Loucy (cell line): ENCODE measurements at regions not wholly inside any gene's neighbourhood (a gene's known extent, or its start where the extent isn't known, plus 50 kb on each side); places are given as distances from the start of the nearest gene placed in this dataset.
"Not testable (repeated sequence)": the region's sequence is repeated elsewhere in the genome, so short reads cannot be mapped to it uniquely, and the experiment has no call there.

Experiments used
- H2AFZ ChIP-seq: fragments of 200-600 bp; sonication (generic); 2 replicates; pipeline ENCODE4 v1.6.0; 2016; ENCODE audit warnings: antibody characterized with exemption, mild to moderate bottlenecking, low read length, moderate library complexity
- H3F3A ChIP-seq: fragments of 200-600 bp; 2 replicates; pipeline ENCODE4 v1.6.0; 2016; ENCODE audit warnings: antibody characterized with exemption, low read depth, mild to moderate bottlenecking
- H3K27me3 ChIP-seq: fragments of 200-600 bp; sonication (generic); 2 replicates; pipeline ENCODE4 v1.6.1; 2014; ENCODE audit warnings: low read length, mild to moderate bottlenecking; ENCODE audit not compliant: insufficient read depth, poor library complexity, severe bottlenecking
- H3K36me3 ChIP-seq: fragments of 200-600 bp; sonication (generic); 2 replicates; pipeline ENCODE4 v1.6.1; 2016; ENCODE audit warnings: low read length; ENCODE audit not compliant: insufficient read depth
- H3K4me1 ChIP-seq: fragments of 200-600 bp; sonication (generic); 2 replicates; pipeline ENCODE4 v1.5.1; 2014; ENCODE audit warnings: low read length, mild to moderate bottlenecking; ENCODE audit not compliant: insufficient read depth, poor library complexity, severe bottlenecking
- H3K4me2 ChIP-seq: fragments of 200-600 bp; sonication (generic); 2 replicates; pipeline ENCODE4 v1.6.0; 2014; ENCODE audit warnings: antibody characterized with exemption, low read length, low read depth, mild to moderate bottlenecking; ENCODE audit not compliant: poor library complexity, severe bottlenecking
- H3K4me3 ChIP-seq: fragments of 200-600 bp; sonication (generic); 2 replicates; pipeline ENCODE4 v1.5.1; 2014; ENCODE audit warnings: low read length, mild to moderate bottlenecking, mixed read lengths; ENCODE audit not compliant: poor library complexity, severe bottlenecking
- H3K79me2 ChIP-seq: fragments of 200-600 bp; sonication (generic); 2 replicates; pipeline ENCODE4 v1.6.1; 2014; ENCODE audit warnings: low read length; ENCODE audit not compliant: insufficient read depth
- H3K9ac ChIP-seq: fragments of 200-600 bp; sonication (generic); 2 replicates; pipeline ENCODE4 v1.6.0; 2014; ENCODE audit warnings: mild to moderate bottlenecking, low read depth, low read length, moderate library complexity; ENCODE audit not compliant: poor library complexity, severe bottlenecking
- H3K9me2 ChIP-seq: fragments of 200-600 bp; sonication (generic); replicated peaks from 2 replicates; pipeline ENCODE4 v1.6.1; 2016; ENCODE audit warnings: low read depth, low read length, mixed read lengths
- H3K9me3 ChIP-seq: fragments of 200-600 bp; sonication (generic); 2 replicates; pipeline ENCODE4 v1.6.1; 2014; ENCODE audit warnings: mild to moderate bottlenecking, antibody characterized with exemption, low read length, low read depth; ENCODE audit not compliant: insufficient read depth
- H4K20me1 ChIP-seq: fragments of 200-600 bp; sonication (generic); 2 replicates; pipeline ENCODE4 v1.6.0; 2014; ENCODE audit warnings: antibody characterized with exemption, low read length, mild to moderate bottlenecking; ENCODE audit not compliant: insufficient read depth, poor library complexity, severe bottlenecking
- EZH2phosphoT487 ChIP-seq: fragments of 200-600 bp; IDR thresholded peaks from 2 replicates; pipeline ENCODE4 v1.6.1; 2018; ENCODE audit warnings: antibody characterized with exemption, mild to moderate bottlenecking, moderate library complexity, borderline replicate concordance
- TF ChIP-seq, protein P1 (sequence below): fragments of 200-600 bp; sonication (generic); conservative IDR thresholded peaks from 2 replicates; pipeline ENCODE4 v1.5.1; 2014; ENCODE audit warnings: mild to moderate bottlenecking, antibody characterized with exemption, low read length

GRCh38 chr17:21551081-21551881 is 141.0 kb upstream of the KCNJ18 start:
- H3F3A ChIP-seq = no peaks in the 10 kb centered on the region
- no peaks in the 10 kb centered on the region for H3K79me2 ChIP-seq
- no peak overlapping the region for H2AFZ ChIP-seq
- no peaks in the 10 kb centered on the region for H3K27me3 ChIP-seq
- no peaks in the 10 kb centered on the region for H3K9me2 ChIP-seq
- no peak overlapping the region for H3K4me3 ChIP-seq
- no peaks in the 10 kb centered on the region for H3K9me3 ChIP-seq
- no peaks in the 10 kb centered on the region for H3K4me1 ChIP-seq
- H3K4me2 ChIP-seq = no peak overlapping the region
- no peaks in the 10 kb centered on the region for H3K36me3 ChIP-seq
- H4K20me1 ChIP-seq = no peaks in the 10 kb centered on the region
- no peak overlapping the region for H3K9ac ChIP-seq
- no peak for TF ChIP-seq EZH2phosphoT487
- TF ChIP-seq, protein P1, sequence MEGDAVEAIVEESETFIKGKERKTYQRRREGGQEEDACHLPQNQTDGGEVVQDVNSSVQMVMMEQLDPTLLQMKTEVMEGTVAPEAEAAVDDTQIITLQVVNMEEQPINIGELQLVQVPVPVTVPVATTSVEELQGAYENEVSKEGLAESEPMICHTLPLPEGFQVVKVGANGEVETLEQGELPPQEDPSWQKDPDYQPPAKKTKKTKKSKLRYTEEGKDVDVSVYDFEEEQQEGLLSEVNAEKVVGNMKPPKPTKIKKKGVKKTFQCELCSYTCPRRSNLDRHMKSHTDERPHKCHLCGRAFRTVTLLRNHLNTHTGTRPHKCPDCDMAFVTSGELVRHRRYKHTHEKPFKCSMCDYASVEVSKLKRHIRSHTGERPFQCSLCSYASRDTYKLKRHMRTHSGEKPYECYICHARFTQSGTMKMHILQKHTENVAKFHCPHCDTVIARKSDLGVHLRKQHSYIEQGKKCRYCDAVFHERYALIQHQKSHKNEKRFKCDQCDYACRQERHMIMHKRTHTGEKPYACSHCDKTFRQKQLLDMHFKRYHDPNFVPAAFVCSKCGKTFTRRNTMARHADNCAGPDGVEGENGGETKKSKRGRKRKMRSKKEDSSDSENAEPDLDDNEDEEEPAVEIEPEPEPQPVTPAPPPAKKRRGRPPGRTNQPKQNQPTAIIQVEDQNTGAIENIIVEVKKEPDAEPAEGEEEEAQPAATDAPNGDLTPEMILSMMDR = no peak

- not testable (repeated sequence) for H3K9me2 ChIP-seq, H3K79me2 ChIP-seq, H3K27me3 ChIP-seq, H3K9ac ChIP-seq, H2AFZ ChIP-seq, H3K4me2 ChIP-seq, H4K20me1 ChIP-seq, H3K4me1 ChIP-seq, H3K4me3 ChIP-seq, H3K9me3 ChIP-seq, H3F3A ChIP-seq, H3K36me3 ChIP-seq
These were observed 133.4 kb upstream of the KCNJ18 start for GRCh38 chr17:21558921-21559320.

DNA sequence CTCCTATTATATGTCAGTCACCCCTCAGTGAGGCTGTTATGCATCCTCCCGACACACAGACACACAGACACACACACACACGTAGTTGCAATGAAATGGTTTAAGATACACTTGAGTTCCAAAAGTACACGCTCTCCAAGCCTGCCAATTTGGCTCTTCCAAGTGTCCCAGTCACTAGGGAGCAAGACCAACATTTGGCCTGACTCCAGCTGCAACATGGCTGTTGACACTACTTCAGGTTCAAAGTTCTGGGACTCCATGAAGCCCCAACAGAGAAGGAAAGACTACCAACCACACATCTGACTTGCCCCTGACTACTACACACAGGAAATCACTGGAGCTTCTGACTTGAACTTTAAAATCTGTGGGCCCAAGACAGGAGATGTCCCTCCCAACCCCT is 128.1 kb upstream of the KCNJ18 start:
- Histone ChIP-seq H2AFZ (no peak overlapping the region), H3K4me2 (no peak overlapping the region), H3K27me3 (no peaks in the 10 kb centered on the region), H3K79me2 (no peaks in the 10 kb centered on the region), H3K9me3 (no peaks in the 10 kb centered on the region; the same call in 1 of the 2 replicates), H3K36me3 (no peaks in the 10 kb centered on the region), H3K4me3 (no peak overlapping the region), H3F3A (no peaks in the 10 kb centered on the region), H3K9me2 (no peaks in the 10 kb centered on the region), H3K4me1 (no peaks in the 10 kb centered on the region), H3K9ac (no peak overlapping the region), H4K20me1 (no peaks in the 10 kb centered on the region)
- TF ChIP-seq, protein P1 = no peak
- no peak for TF ChIP-seq EZH2phosphoT487

DNA sequence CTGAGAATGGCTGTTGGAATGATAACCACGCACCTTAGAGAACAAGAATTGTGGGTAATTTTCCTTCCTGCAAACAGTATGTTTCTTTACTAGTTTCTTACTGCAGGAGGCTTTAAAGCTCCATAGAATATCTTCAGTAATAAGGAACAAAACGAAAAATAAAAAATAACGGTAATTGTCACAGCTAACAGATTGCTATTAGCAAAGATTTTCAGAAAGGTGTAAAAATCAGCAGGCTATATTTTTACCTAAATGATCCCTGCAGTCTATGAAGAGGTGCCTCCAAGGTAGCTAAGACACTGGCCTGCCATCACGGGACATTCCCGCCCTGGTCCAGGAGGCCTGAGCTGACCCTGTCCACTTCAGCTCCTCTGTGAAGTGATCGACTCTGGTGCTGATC is 127.6 kb upstream of the KCNJ18 start:
- H3K4me2 ChIP-seq, H3K79me2 ChIP-seq, H3K36me3 ChIP-seq, H3K9ac ChIP-seq, H4K20me1 ChIP-seq, H3K9me3 ChIP-seq, H3K4me1 ChIP-seq, H3F3A ChIP-seq, H3K27me3 ChIP-seq, H3K4me3 ChIP-seq, H2AFZ ChIP-seq, H3K9me2 ChIP-seq: not testable (repeated sequence)

- H3K4me3 ChIP-seq = not testable (repeated sequence)
These were observed 121.9 kb upstream of the KCNJ18 start for GRCh38 chr17:21570427-21570826.

DNA sequence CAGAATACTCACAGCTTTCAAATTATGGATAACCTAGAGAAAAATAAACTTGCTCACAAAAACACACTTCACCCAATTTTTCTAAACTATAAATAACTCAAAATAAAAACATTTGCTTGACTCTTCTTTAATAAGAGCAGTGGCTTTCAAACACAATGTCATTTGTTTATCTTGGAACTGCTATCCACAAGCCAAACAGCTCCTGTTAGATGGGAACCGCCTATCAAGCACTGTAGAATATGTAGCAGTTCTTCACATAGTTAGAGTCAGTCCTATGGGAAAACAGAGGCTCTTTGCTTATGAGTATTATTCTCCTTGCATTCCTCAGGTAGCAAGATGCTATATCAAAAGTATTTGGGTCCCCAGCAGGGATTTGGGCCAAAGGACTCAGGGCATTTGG is 120.2 kb upstream of the KCNJ18 start:
- not testable (repeated sequence) for H3K9me3 ChIP-seq, H3K9ac ChIP-seq, H3K27me3 ChIP-seq, H3K4me3 ChIP-seq, H3K36me3 ChIP-seq, H3K9me2 ChIP-seq, H3K4me1 ChIP-seq, H3F3A ChIP-seq, H3K4me2 ChIP-seq, H4K20me1 ChIP-seq, H3K79me2 ChIP-seq, H2AFZ ChIP-seq

More at GRCh38 chr17:21570427-21570826, 121.9 kb upstream of the KCNJ18 start:
- H3K27me3 ChIP-seq, H3K9me3 ChIP-seq, H3K4me2 ChIP-seq, H3K79me2 ChIP-seq, H4K20me1 ChIP-seq, H3K9ac ChIP-seq, H2AFZ ChIP-seq, H3K36me3 ChIP-seq, H3F3A ChIP-seq, H3K9me2 ChIP-seq, H3K4me1 ChIP-seq: not testable (repeated sequence)
